ENCODE measurements at regions not wholly inside any gene's neighbourhood (a gene's known extent, or its start where the extent isn't known, plus 50 kb on each side); places are given as distances from the start of the nearest gene placed in this dataset.

DNA sequence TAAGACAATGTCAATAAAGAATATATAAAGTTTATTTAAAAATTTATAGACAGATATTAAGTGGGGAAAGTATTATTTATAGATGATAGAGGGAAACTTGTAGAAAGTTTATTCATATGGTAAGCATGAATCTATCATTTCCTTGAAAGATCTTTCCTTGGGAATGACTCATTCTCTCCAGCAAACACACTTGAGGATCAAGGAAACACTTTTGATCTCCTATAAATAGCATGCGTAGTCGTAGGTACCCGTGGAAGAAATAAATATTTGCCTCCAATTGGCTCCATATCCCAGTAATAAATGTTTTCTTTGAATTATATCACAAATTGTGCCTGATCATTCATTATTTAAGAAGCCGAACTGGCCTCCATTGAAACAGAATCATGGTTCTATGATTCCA is 483.4 kb downstream of the RNF144A start:
- no peak for DNase-seq (ENCODE audit: low spot score)
- H3K27ac ChIP-seq (ENCODE audit: low read depth in 1 of 2, low read length in 2 of 2) = no peak overlapping the region
- no peaks in the 10 kb centered on the region for H3K4me1 ChIP-seq (ENCODE audit: control insufficient read depth in 4 of 4, insufficient read depth in 4 of 4, low read length in 3 of 4)
- no peaks in the 10 kb centered on the region for H3K9me3 ChIP-seq (ENCODE audit: control insufficient read depth in 4 of 4, low read length in 3 of 4)
- WGBS = 82% methylated on average over 4 of the region's 4 CpGs
- TF ChIP-seq FOXA1 (IDR thresholded peaks at IDR 0.05) (no peak), YY1 (IDR thresholded peaks at IDR 0.05) (no peak), NR2F2 (IDR thresholded peaks at IDR 0.05) (no peak), HNF4G (IDR thresholded peaks at IDR 0.05) (no peak), TAF1 (conservative IDR thresholded peaks at IDR 0.05) (no peak), RAD21 (IDR thresholded peaks at IDR 0.05) (no peak)
- TF ChIP-seq, protein P1, sequence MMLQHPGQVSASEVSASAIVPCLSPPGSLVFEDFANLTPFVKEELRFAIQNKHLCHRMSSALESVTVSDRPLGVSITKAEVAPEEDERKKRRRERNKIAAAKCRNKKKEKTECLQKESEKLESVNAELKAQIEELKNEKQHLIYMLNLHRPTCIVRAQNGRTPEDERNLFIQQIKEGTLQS (IDR thresholded peaks at IDR 0.05) = no peak
- TF ChIP-seq, protein P2, sequence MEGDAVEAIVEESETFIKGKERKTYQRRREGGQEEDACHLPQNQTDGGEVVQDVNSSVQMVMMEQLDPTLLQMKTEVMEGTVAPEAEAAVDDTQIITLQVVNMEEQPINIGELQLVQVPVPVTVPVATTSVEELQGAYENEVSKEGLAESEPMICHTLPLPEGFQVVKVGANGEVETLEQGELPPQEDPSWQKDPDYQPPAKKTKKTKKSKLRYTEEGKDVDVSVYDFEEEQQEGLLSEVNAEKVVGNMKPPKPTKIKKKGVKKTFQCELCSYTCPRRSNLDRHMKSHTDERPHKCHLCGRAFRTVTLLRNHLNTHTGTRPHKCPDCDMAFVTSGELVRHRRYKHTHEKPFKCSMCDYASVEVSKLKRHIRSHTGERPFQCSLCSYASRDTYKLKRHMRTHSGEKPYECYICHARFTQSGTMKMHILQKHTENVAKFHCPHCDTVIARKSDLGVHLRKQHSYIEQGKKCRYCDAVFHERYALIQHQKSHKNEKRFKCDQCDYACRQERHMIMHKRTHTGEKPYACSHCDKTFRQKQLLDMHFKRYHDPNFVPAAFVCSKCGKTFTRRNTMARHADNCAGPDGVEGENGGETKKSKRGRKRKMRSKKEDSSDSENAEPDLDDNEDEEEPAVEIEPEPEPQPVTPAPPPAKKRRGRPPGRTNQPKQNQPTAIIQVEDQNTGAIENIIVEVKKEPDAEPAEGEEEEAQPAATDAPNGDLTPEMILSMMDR (IDR thresholded peaks at IDR 0.05; ENCODE audit: low read depth, low read length, missing input control) = no peak
- TF ChIP-seq, protein P3, sequence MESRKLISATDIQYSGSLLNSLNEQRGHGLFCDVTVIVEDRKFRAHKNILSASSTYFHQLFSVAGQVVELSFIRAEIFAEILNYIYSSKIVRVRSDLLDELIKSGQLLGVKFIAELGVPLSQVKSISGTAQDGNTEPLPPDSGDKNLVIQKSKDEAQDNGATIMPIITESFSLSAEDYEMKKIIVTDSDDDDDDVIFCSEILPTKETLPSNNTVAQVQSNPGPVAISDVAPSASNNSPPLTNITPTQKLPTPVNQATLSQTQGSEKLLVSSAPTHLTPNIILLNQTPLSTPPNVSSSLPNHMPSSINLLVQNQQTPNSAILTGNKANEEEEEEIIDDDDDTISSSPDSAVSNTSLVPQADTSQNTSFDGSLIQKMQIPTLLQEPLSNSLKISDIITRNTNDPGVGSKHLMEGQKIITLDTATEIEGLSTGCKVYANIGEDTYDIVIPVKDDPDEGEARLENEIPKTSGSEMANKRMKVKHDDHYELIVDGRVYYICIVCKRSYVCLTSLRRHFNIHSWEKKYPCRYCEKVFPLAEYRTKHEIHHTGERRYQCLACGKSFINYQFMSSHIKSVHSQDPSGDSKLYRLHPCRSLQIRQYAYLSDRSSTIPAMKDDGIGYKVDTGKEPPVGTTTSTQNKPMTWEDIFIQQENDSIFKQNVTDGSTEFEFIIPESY (IDR thresholded peaks at IDR 0.05) = no peak
- TF ChIP-seq, protein P4, sequence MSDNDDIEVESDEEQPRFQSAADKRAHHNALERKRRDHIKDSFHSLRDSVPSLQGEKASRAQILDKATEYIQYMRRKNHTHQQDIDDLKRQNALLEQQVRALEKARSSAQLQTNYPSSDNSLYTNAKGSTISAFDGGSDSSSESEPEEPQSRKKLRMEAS (IDR thresholded peaks at IDR 0.05) = no peak
- TF ChIP-seq, protein P5, sequence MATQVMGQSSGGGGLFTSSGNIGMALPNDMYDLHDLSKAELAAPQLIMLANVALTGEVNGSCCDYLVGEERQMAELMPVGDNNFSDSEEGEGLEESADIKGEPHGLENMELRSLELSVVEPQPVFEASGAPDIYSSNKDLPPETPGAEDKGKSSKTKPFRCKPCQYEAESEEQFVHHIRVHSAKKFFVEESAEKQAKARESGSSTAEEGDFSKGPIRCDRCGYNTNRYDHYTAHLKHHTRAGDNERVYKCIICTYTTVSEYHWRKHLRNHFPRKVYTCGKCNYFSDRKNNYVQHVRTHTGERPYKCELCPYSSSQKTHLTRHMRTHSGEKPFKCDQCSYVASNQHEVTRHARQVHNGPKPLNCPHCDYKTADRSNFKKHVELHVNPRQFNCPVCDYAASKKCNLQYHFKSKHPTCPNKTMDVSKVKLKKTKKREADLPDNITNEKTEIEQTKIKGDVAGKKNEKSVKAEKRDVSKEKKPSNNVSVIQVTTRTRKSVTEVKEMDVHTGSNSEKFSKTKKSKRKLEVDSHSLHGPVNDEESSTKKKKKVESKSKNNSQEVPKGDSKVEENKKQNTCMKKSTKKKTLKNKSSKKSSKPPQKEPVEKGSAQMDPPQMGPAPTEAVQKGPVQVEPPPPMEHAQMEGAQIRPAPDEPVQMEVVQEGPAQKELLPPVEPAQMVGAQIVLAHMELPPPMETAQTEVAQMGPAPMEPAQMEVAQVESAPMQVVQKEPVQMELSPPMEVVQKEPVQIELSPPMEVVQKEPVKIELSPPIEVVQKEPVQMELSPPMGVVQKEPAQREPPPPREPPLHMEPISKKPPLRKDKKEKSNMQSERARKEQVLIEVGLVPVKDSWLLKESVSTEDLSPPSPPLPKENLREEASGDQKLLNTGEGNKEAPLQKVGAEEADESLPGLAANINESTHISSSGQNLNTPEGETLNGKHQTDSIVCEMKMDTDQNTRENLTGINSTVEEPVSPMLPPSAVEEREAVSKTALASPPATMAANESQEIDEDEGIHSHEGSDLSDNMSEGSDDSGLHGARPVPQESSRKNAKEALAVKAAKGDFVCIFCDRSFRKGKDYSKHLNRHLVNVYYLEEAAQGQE (IDR thresholded peaks at IDR 0.05) = no peak
- H3K9ac ChIP-seq (ENCODE audit: low read depth in 1 of 2, low read length in 2 of 2) = no peak overlapping the region
- H3K4me3 ChIP-seq (ENCODE audit: low read depth in 1 of 3, low read length in 3 of 3) = no peak overlapping the region
- no peaks in the 10 kb centered on the region for H3K36me3 ChIP-seq (ENCODE audit: control insufficient read depth in 4 of 4, insufficient read depth in 3 of 4, low read depth in 1 of 4, low read length in 3 of 4)
- no peaks in the 10 kb centered on the region for H3K27me3 ChIP-seq (ENCODE audit: control insufficient read depth in 4 of 4, insufficient read depth in 4 of 4, low read length in 3 of 4)

DNA sequence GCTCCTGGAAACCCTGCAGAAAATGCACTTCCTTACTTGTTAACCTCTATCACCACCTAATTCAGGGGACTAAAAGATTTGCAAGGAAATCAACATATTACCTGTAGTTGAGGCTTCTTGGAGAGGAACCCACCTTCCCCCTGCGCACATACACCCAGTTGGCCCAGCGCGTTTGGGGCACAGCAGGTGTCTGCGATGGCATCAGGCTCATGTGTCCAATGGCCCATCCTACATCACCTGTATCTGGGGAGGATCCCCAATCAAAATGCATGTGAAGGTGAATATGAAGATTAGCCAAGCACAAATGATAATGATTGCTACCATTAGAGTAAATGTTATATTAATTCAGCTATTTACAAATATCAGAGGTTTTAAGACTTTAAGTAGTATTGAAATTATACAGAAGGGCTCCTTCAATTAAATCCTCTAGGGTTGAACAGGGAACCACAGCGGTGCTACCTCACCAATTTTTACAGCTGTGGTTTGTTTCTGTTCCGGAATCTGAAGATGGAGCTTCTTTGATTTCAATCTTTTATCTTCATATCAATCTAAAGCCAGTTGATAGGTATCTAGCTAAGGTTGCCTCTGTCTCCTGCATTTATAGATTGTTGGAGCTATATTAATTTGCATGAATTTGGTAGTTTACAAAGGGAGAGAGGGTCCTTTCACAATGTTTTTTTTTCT is 486.0 kb downstream of the RNF144A start:
- WGBS = 92% methylated on average over 6 of the region's 6 CpGs
- DNase-seq (ENCODE audit: low spot score) = no peak
- Histone ChIP-seq H3K9ac (ENCODE audit: low read depth in 1 of 2, low read length in 2 of 2) (no peak overlapping the region), H3K27me3 (ENCODE audit: control insufficient read depth in 4 of 4, insufficient read depth in 4 of 4, low read length in 3 of 4) (no peaks in the 10 kb centered on the region), H3K4me1 (ENCODE audit: control insufficient read depth in 4 of 4, insufficient read depth in 4 of 4, low read length in 3 of 4) (no peaks in the 10 kb centered on the region), H3K4me3 (ENCODE audit: low read depth in 1 of 3, low read length in 3 of 3) (no peak overlapping the region), H3K36me3 (ENCODE audit: control insufficient read depth in 4 of 4, insufficient read depth in 3 of 4, low read depth in 1 of 4, low read length in 3 of 4) (no peaks in the 10 kb centered on the region), H3K27ac (ENCODE audit: low read depth in 1 of 2, low read length in 2 of 2) (no peak overlapping the region), H3K9me3 (ENCODE audit: control insufficient read depth in 4 of 4, low read length in 3 of 4) (no peaks in the 10 kb centered on the region)
- TF ChIP-seq, protein P3 (IDR thresholded peaks at IDR 0.05) = no peak
- TF ChIP-seq GABPA (IDR thresholded peaks at IDR 0.05 in 1 of 2, conservative IDR thresholded peaks at IDR 0.05 in 1 of 2) (no peak), FOXA2 (IDR thresholded peaks at IDR 0.05) (no peak), TAF1 (conservative IDR thresholded peaks at IDR 0.05) (no peak), HNF4G (IDR thresholded peaks at IDR 0.05) (no peak), EGR1 (IDR thresholded peaks at IDR 0.05; ENCODE audit: low read depth in 2 of 2) (no peak), FOXA1 (IDR thresholded peaks at IDR 0.05) (no peak), NR2F2 (IDR thresholded peaks at IDR 0.05) (no peak), RAD21 (IDR thresholded peaks at IDR 0.05) (no peak)
- TF ChIP-seq, protein P1 (IDR thresholded peaks at IDR 0.05) = no peak
- TF ChIP-seq, protein P5 (IDR thresholded peaks at IDR 0.05) = no peak
